Astrocyte (in vitro differentiated cells and primary cell): ENCODE measurements at regions not wholly inside any gene's neighbourhood (a gene's known extent, or its start where the extent isn't known, plus 50 kb on each side); places are given as distances from the start of the nearest gene placed in this dataset.
A peak's percentile ranks its signal among the peaks of the same experiment; 100 is the strongest.

ENCODE experiments used
- DNase-seq: peaks from one replicate; pipeline ENCODE4 v3.0.0-alpha.2; 2010; ENCODE audit warnings: low read depth
- FAIRE-seq: peaks from 2 replicates; lab custom pipeline; 2011; peaks lifted over from hg19 to GRCh38; lab: Jason Lieb, UNC
- H2AFZ ChIP-seq: 2 replicates; pipeline ENCODE4 v1.6.0; 2012; ENCODE audit warnings: low read depth, low read length, inconsistent platforms
- H3K27ac ChIP-seq: 2 replicates; pipeline ENCODE4 v1.5.1; 2011; ENCODE audit warnings: low read depth, low read length, inconsistent platforms
- H3K27me3 ChIP-seq: 2 replicates; pipeline ENCODE4 v1.6.0; 2011; ENCODE audit warnings: low read length, inconsistent platforms; ENCODE audit not compliant: insufficient read depth
- H3K36me3 ChIP-seq: 2 replicates; pipeline ENCODE4 v1.5.1; 2011; ENCODE audit warnings: low read length, inconsistent platforms; ENCODE audit not compliant: insufficient read depth
- H3K4me1 ChIP-seq: 2 replicates; pipeline ENCODE4 v1.5.1; 2011; ENCODE audit warnings: low read length, inconsistent platforms; ENCODE audit not compliant: insufficient read depth
- H3K4me2 ChIP-seq: 2 replicates; pipeline ENCODE4 v1.6.0; 2012; ENCODE audit warnings: low read length, inconsistent platforms
- H3K4me3 ChIP-seq: 2 replicates; pipeline ENCODE4 v1.5.1; 2011; ENCODE audit warnings: low read depth, mild to moderate bottlenecking, low read length, inconsistent platforms; ENCODE audit not compliant: insufficient read depth
- H3K79me2 ChIP-seq: 2 replicates; pipeline ENCODE4 v1.6.0; 2012; ENCODE audit warnings: mild to moderate bottlenecking, low read length, inconsistent platforms; ENCODE audit not compliant: insufficient read depth
- H3K9ac ChIP-seq: 2 replicates; pipeline ENCODE4 v1.6.0; 2012; ENCODE audit warnings: mild to moderate bottlenecking, low read length, inconsistent platforms
- H3K9me3 ChIP-seq: 2 replicates; pipeline ENCODE4 v1.5.1; 2012; ENCODE audit warnings: low read depth, mild to moderate bottlenecking, low read length, inconsistent platforms; ENCODE audit not compliant: insufficient read depth
- H4K20me1 ChIP-seq: 2 replicates; pipeline ENCODE4 v1.6.0; 2012; ENCODE audit warnings: low read length, inconsistent platforms; ENCODE audit not compliant: insufficient read depth
- H3K27ac Mint-ChIP-seq: one replicate; pipeline ENCODE4 v1.8.0; 2021; ENCODE audit warnings: mild to moderate bottlenecking, mixed read lengths; ENCODE audit not compliant: unreplicated experiment
- H3K27me3 Mint-ChIP-seq: one replicate; pipeline ENCODE4 v1.8.0; 2021; ENCODE audit warnings: low read depth, mixed read lengths; ENCODE audit not compliant: unreplicated experiment
- H3K36me3 Mint-ChIP-seq: one replicate; pipeline ENCODE4 v1.8.0; 2021; ENCODE audit warnings: low read depth, mixed read lengths; ENCODE audit not compliant: unreplicated experiment
- H3K4me1 Mint-ChIP-seq: one replicate; pipeline ENCODE4 v1.8.0; 2021; ENCODE audit warnings: low read depth, mixed read lengths; ENCODE audit not compliant: unreplicated experiment
- H3K4me3 Mint-ChIP-seq: one replicate; pipeline ENCODE4 v1.8.0; 2021; ENCODE audit warnings: mild to moderate bottlenecking, moderate library complexity, mixed read lengths; ENCODE audit not compliant: unreplicated experiment
- H3K9me3 Mint-ChIP-seq: one replicate; pipeline ENCODE4 v1.8.0; 2021; ENCODE audit warnings: mild to moderate bottlenecking, mixed read lengths; ENCODE audit not compliant: unreplicated experiment
- CTCF ChIP-seq: IDR thresholded peaks from 2 replicates; pipeline ENCODE4 v1.5.1; 2011; ENCODE audit warnings: low read depth, mild to moderate bottlenecking, inconsistent platforms, low read length, moderate library complexity; ENCODE audit not compliant: insufficient read depth
- EZH2 ChIP-seq: IDR thresholded peaks from 2 replicates; pipeline ENCODE4 v1.6.1; 2012; ENCODE audit warnings: mild to moderate bottlenecking, low read length, inconsistent platforms; ENCODE audit not compliant: insufficient read depth

GRCh38 chr20:39990692-39991091 is 698.3 kb downstream of the MAFB start:
- Histone ChIP-seq H4K20me1 (no peaks in the 10 kb centered on the region), H3K9ac (no peak overlapping the region), H3K79me2 (no peaks in the 10 kb centered on the region), H3K9me3 (no peaks in the 10 kb centered on the region), H3K27me3 (no peaks in the 10 kb centered on the region), H3K4me3 (no peak overlapping the region), H3K27ac (no peak overlapping the region), H3K4me1 (peaks cover 3% of the 10 kb centered on the region), H2AFZ (no peak overlapping the region), H3K4me2 (no peak overlapping the region), H3K36me3 (no peaks in the 10 kb centered on the region)
- FAIRE-seq (no peak), DNase-seq (no peak)
- H3K27ac Mint-ChIP-seq = no peak overlapping the region
- H3K27me3 Mint-ChIP-seq = no peaks in the 10 kb centered on the region
- peaks cover 12% of the 10 kb centered on the region for H3K4me1 Mint-ChIP-seq
- no peaks in the 10 kb centered on the region for H3K9me3 Mint-ChIP-seq
- no peaks in the 10 kb centered on the region for H3K36me3 Mint-ChIP-seq
- TF ChIP-seq EZH2 (no peak), CTCF (no peak)
- no peak overlapping the region for H3K4me3 Mint-ChIP-seq

- no peak for FAIRE-seq
- no peak overlapping the region for H3K27ac Mint-ChIP-seq
- TF ChIP-seq CTCF (no peak), EZH2 (no peak)
Measured at GRCh38 chr20:39988991-39989390, 700.0 kb downstream of the MAFB start.

GRCh38 chr20:39986173-39986904 is 702.7 kb downstream of the MAFB start:
- Histone ChIP-seq H3K9me3 (no peaks in the 10 kb centered on the region), H3K36me3 (no peaks in the 10 kb centered on the region), H3K9ac (no peak overlapping the region), H3K4me3 (no peak overlapping the region), H3K27me3 (no peaks in the 10 kb centered on the region), H3K4me1 (peaks cover 3% of the 10 kb centered on the region), H3K27ac (no peak overlapping the region), H3K4me2 (peak overlapping the region; percentile 47), H2AFZ (peak overlapping the region; percentile 47), H4K20me1 (no peaks in the 10 kb centered on the region), H3K79me2 (no peaks in the 10 kb centered on the region)
- FAIRE-seq (no peak), DNase-seq (peak; percentile 19)
- TF ChIP-seq EZH2 = no peak
- H3K4me3 Mint-ChIP-seq = peak overlapping the region; percentile 21
- H3K27ac Mint-ChIP-seq = peak overlapping the region; percentile 91
- H3K36me3 Mint-ChIP-seq = no peaks in the 10 kb centered on the region
- H3K9me3 Mint-ChIP-seq = no peaks in the 10 kb centered on the region
- H3K27me3 Mint-ChIP-seq = no peaks in the 10 kb centered on the region
- peaks cover 18% of the 10 kb centered on the region for H3K4me1 Mint-ChIP-seq

More at GRCh38 chr20:39988991-39989390, 700.0 kb downstream of the MAFB start:
- no peaks in the 10 kb centered on the region for H3K79me2 ChIP-seq
- peaks cover 3% of the 10 kb centered on the region for H3K4me1 ChIP-seq
- no peak overlapping the region for H3K9ac ChIP-seq
- H3K27me3 Mint-ChIP-seq = no peaks in the 10 kb centered on the region
- H3K9me3 ChIP-seq = no peaks in the 10 kb centered on the region
- H3K9me3 Mint-ChIP-seq = no peaks in the 10 kb centered on the region
- DNase-seq = no peak
- no peaks in the 10 kb centered on the region for H3K36me3 Mint-ChIP-seq
- no peak overlapping the region for H3K4me3 Mint-ChIP-seq
- peaks cover 15% of the 10 kb centered on the region for H3K4me1 Mint-ChIP-seq
- no peak overlapping the region for H2AFZ ChIP-seq
- H3K36me3 ChIP-seq = no peaks in the 10 kb centered on the region
- H4K20me1 ChIP-seq = no peaks in the 10 kb centered on the region
- H3K4me3 ChIP-seq = no peak overlapping the region
- no peak overlapping the region for H3K27ac ChIP-seq
- no peaks in the 10 kb centered on the region for H3K27me3 ChIP-seq
- H3K4me2 ChIP-seq = no peak overlapping the region
